Mammary epithelial cell (primary cell): ENCODE measurements at regions not wholly inside any gene's neighbourhood (a gene's known extent, or its start where the extent isn't known, plus 50 kb on each side); places are given as distances from the start of the nearest gene placed in this dataset.

ENCODE experiments used
- EZH2 ChIP-seq: IDR thresholded peaks from 2 replicates; pipeline ENCODE4 v1.6.1; 2012; ENCODE audit warnings: low read length, inconsistent platforms, borderline replicate concordance
- TF ChIP-seq, protein P1 (sequence below), 2 donors: IDR thresholded peaks in 1 of 2; conservative IDR thresholded peaks in 1 of 2; 2 replicates each; pipeline ENCODE4 v1.5.1; 2011 to 2012; ENCODE audit warnings: inconsistent platforms in 2 of 2, low read length in 2 of 2, mild to moderate bottlenecking in 2 of 2, control low read depth in 1 of 2, low read depth in 1 of 2; ENCODE audit not compliant: insufficient read depth in 1 of 2; ENCODE audit errors: extremely low read depth in 1 of 2

DNA sequence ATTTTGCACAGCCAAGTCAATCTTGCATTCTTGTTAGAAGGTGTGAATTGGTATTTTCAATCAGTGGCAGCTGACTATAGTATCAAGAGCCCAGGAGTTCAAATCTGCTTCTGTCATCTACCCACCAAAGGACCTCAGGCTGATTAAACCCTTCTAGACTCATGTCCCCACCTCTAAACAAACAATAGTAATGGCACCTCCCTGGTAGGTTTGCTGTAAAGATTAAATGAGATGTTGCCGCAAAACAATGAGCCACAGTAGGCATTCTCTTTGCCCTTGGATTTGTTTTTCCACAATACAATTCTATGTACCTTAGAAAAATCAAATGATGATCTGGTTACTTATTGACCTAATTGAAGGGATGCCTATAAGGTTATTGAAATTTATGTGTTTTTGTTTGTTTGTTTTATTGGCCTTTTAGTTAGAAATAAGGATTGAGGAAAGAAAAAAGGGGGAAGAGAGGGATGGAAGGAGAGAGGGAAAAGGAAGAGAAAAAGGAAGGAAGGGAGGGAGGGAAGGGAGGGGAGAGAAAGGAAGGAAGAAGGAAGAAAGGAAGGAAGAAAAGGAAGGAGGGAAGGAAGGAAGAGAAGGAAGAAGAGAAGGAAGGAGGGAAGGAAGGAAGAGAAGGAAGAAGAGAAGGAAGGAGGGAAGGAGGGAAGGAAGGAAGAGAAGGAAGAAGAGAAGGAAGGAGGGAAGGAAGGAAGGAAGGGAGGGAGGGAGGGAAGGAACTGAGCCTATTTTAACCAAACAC, 110.7 kb downstream of the ETS2 start:
- TF ChIP-seq, protein P1, sequence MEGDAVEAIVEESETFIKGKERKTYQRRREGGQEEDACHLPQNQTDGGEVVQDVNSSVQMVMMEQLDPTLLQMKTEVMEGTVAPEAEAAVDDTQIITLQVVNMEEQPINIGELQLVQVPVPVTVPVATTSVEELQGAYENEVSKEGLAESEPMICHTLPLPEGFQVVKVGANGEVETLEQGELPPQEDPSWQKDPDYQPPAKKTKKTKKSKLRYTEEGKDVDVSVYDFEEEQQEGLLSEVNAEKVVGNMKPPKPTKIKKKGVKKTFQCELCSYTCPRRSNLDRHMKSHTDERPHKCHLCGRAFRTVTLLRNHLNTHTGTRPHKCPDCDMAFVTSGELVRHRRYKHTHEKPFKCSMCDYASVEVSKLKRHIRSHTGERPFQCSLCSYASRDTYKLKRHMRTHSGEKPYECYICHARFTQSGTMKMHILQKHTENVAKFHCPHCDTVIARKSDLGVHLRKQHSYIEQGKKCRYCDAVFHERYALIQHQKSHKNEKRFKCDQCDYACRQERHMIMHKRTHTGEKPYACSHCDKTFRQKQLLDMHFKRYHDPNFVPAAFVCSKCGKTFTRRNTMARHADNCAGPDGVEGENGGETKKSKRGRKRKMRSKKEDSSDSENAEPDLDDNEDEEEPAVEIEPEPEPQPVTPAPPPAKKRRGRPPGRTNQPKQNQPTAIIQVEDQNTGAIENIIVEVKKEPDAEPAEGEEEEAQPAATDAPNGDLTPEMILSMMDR (conservative IDR thresholded peaks at IDR 0.05 in 1 of 2, IDR thresholded peaks at IDR 0.05 in 1 of 2; ENCODE audit: extremely low read depth in 1 of 2, insufficient read depth in 1 of 2, low read depth in 1 of 2, low read length in 2 of 2): no peak
- no peak for TF ChIP-seq EZH2
